ENCODE measurements at regions not wholly inside any gene's neighbourhood (a gene's known extent, or its start where the extent isn't known, plus 50 kb on each side); places are given as distances from the start of the nearest gene placed in this dataset.

- TF ChIP-seq CTCF (IDR thresholded peaks at IDR 0.05) (no peak), POLR2A (IDR thresholded peaks at IDR 0.05) (no peak), POLR2AphosphoS5 (IDR thresholded peaks at IDR 0.05) (no peak)
These were observed 171.1 kb upstream of the TMEM196 start for GRCh38 chr7:19944363-19945120.
